HepG2 (cell line): ENCODE measurements at regions not wholly inside any gene's neighbourhood (a gene's known extent, or its start where the extent isn't known, plus 50 kb on each side); places are given as distances from the start of the nearest gene placed in this dataset.

Experiments
- CBFB ChIP-seq: sonication (generic); formaldehyde crosslinking; IDR thresholded peaks from 2 replicates; pipeline ENCODE4 v1.4.0; 2020; ENCODE audit warnings: missing genetic modification reagents
- JUNB ChIP-seq: sonication (generic); formaldehyde crosslinking; IDR thresholded peaks from 2 replicates; pipeline ENCODE4 v1.8.0; 2022; ENCODE audit warnings: missing genetic modification reagents, mild to moderate bottlenecking, borderline replicate concordance
- NFYC ChIP-seq: IDR thresholded peaks from 2 replicates; pipeline ENCODE4 v1.6.1; 2016; ENCODE audit warnings: missing genetic modification reagents, missing compliant biosample characterization
- PHF8 ChIP-seq: sonication (generic); formaldehyde crosslinking; IDR thresholded peaks from 2 replicates; pipeline ENCODE4 v1.5.0; 2020; ENCODE audit warnings: missing genetic modification reagents
- POLR2A ChIP-seq, 2 experiments: IDR thresholded peaks; 2 replicates each; pipeline ENCODE4 v1.6.1; 2011; ENCODE audit warnings: low read depth in 2 of 2, low read length in 2 of 2, mild to moderate bottlenecking in 1 of 2, moderate library complexity in 1 of 2; ENCODE audit not compliant: insufficient read depth in 1 of 2
- POLR2AphosphoS2 ChIP-seq: IDR thresholded peaks from 2 replicates; pipeline ENCODE4 v1.6.1; 2011; ENCODE audit warnings: low read depth, low read length, improper control_type of control experiment
- RAD51 ChIP-seq: fragments of 450-650 bp; IDR thresholded peaks from 2 replicates; pipeline ENCODE4 v1.6.1; 2016; ENCODE audit warnings: borderline replicate concordance
- SCMH1 ChIP-seq: sonication (generic); formaldehyde crosslinking; IDR thresholded peaks from 2 replicates; pipeline ENCODE4 v1.9.0; 2021; ENCODE audit warnings: missing genetic modification reagents, mild to moderate bottlenecking, borderline replicate concordance
- SMAD1 ChIP-seq: sonication (generic); formaldehyde crosslinking; IDR thresholded peaks from 2 replicates; pipeline ENCODE4 v1.4.0; 2020; ENCODE audit warnings: missing genetic modification reagents, low read depth, mild to moderate bottlenecking, borderline replicate concordance
- TAF1 ChIP-seq: sonication (generic); formaldehyde crosslinking; IDR thresholded peaks from 2 replicates; pipeline ENCODE4 v1.4.0; 2020; ENCODE audit warnings: missing genetic modification reagents
- TBP ChIP-seq: sonication (generic); formaldehyde crosslinking; IDR thresholded peaks from 2 replicates; pipeline ENCODE4 v1.5.0; 2020; ENCODE audit warnings: missing genetic modification reagents
- TCF7L2 ChIP-seq: IDR thresholded peaks from 2 replicates; pipeline ENCODE4 v1.6.1; 2011; ENCODE audit warnings: mild to moderate bottlenecking, low read depth, low read length, moderate library complexity
- U2AF1 ChIP-seq: fragments of 200-400 bp; formaldehyde crosslinking; optimal IDR thresholded peaks from 2 replicates; pipeline ENCODE3; 2017; ENCODE audit warnings: mild to moderate bottlenecking, low read depth, low read length
- YY1 ChIP-seq: IDR thresholded peaks from 2 replicates; pipeline ENCODE4 v1.6.1; 2011; ENCODE audit warnings: low read length, low read depth, moderate library complexity, mild to moderate bottlenecking; ENCODE audit not compliant: insufficient read depth, insufficient replicate concordance

DNA sequence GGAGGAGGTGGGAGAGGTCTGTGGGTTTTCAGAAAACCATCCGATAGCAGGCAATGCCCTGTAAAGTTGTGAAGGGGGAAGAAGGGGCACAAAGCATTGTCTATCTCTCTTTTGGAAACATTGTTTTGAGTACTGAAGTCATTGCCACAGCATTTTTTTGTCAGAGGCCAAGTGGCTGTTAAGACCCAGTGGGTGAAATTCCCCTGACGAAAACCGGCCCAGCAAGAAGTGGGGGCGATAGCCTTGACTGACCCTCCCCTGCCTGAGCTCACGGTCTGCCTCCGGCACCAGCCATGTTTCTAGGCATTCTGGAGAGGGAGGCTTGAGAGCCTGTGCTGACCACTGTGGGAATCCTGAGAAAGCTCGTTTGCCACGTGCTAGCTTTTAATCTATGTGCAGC, 144.7 kb downstream of the RPS24 start:
- TF ChIP-seq SCMH1 = no peak
- no peak for TF ChIP-seq TCF7L2
- TF ChIP-seq CBFB (CRISPR knock-in tag) = no peak
- no peak for TF ChIP-seq POLR2A (IDR thresholded peaks at IDR 0.05; ENCODE audit: insufficient read depth in 1 of 2, low read depth in 2 of 2, low read length in 2 of 2)
- TF ChIP-seq PHF8 = no peak
- no peak for TF ChIP-seq SMAD1 (CRISPR knock-in tag)
- no peak for TF ChIP-seq RAD51
- TF ChIP-seq JUNB (CRISPR knock-in tag) = no peak
- no peak for TF ChIP-seq TAF1
- no peak for TF ChIP-seq U2AF1
- no peak for TF ChIP-seq YY1
- no peak for TF ChIP-seq POLR2AphosphoS2
- no peak for TF ChIP-seq NFYC (CRISPR knock-in tag)
- no peak for TF ChIP-seq TBP (CRISPR knock-in tag)
